DMS153 treated with DMSO at 0.1 percent for 48 hours (cell line): ENCODE measurements at regions not wholly inside any gene's neighbourhood (a gene's known extent, or its start where the extent isn't known, plus 50 kb on each side); places are given as distances from the start of the nearest gene placed in this dataset.
"Not testable (repeated sequence)": the region's sequence is repeated elsewhere in the genome, so short reads cannot be mapped to it uniquely, and the experiment has no call there.

ENCODE experiments used
- DNase-seq: peaks from one replicate; lab custom pipeline; 2025; ENCODE audit not compliant: unreplicated experiment; lab: John Stamatoyannopoulos, UW

- no peak for DNase-seq
Measured at GRCh38 chr18:55982992-55983391, 395.0 kb upstream of the TCF4 start.

DNA sequence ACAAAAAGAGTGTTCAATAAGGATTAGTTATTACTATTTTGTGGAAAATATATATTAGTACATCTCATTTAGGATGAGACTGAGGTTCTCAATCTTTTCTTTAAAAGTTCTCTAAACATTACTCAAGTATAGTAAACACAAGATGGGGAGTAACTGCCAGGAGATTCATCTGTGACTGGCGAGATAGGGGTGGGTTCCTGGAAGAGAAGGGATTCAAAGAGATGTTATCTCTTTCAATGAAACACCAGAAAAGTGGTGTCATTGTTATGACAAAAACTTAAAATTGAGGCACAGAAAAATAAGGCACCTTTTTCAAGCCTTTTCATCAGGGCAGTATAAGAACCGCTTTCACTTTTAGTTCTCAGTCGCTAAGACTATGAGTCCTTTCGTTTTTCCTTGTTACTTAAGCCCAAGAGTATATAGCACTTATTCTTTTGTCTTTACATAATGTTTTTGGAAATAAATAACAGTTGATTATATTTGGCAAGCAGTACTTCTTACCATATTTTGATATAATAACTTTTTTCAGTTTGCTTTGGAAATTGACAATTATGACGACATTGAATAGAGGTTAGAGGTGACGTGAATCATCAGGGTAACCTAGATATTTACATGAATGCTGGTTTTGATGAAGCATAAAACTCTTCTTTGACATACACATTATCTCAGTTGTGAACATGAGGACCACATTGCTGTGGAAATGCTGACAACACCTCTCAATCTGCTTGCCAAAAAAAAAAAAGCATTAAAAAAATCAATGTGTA lies 393.9 kb upstream of the TCF4 start:
- DNase-seq: no peak

- no peak for DNase-seq
Measured at GRCh38 chr18:55974521-55974920, 386.5 kb upstream of the TCF4 start.

DNA sequence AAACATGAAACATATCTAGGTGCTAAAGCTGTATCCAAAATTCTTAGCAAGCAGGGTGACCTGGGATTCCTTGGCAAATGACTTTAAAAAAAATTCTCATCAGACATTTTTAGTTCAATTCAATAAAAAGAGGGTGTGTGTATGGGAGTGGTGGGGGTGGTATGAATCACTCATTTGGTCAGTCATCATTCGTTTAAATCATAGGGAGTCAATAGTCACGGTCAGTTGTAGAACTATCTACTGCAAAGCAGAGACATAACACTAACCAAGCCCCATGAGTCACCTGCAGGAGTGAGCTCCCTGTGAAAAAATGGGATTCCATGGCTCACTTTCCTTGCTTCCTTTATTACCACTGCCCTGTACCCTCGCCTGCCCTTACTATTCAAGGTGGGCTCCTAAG lies 380.6 kb upstream of the TCF4 start:
- no peak for DNase-seq

DNA sequence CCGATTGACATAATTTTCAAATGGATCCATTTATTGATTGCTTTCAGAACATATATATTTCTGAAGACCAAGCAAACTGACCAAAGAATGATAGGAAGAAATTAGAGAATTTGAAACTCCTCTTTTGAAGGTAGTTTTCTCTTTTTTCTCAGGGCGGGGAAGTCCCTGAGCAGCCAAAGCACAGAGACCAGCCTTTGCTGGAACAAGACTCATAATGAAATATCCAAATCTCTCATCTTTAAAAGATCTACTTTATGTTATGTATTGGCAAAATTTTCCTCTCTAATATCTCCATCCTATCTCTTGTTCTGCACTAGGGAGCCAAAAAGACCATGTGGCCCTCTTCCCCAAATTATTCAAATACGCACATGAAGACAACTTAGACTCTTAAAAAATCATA lies 379.0 kb upstream of the TCF4 start:
- no peak for DNase-seq

GRCh38 chr18:55964171-55964570 lies 376.2 kb upstream of the TCF4 start:
- no peak for DNase-seq

DNA sequence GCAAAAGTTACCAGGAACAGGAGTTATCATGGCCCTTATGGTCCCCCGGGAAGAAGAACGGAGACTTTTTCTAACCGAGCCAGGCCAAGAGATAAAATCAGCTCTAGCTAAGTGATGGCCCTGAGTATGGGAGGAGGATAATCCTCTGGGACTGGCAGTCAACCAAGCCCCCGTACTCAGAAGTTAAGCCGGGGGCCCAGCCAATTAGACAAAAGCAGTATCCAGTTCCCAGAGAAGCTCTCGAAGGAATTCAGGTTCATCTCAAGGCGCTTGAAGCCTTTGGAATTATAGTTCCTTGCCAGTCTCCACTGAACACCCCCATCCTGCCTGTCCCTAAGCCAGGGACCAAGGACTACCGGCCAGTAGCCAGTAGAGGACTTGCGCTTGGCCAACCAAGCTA lies 365.3 kb upstream of the TCF4 start:
- no peak for DNase-seq

DNA sequence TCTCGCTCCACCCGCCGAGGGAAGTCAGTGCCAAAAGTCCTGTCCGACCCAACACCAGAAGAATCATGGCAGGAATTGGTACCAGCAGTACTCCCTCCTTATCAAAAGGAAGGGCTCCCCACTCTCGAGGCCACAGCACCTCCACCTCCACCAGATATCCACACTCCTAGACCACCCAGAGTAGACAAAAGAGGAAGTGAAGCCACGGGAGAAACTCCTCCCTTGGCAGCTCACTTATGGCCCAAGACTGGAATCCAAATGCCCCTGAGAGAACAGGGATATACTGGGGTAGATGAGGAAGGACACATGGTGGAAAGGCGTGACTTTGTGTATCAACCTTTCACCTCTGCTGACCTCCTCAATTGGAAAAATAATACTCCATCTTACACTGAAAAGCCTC lies 363.7 kb upstream of the TCF4 start:
- DNase-seq: not testable (repeated sequence)

DNA sequence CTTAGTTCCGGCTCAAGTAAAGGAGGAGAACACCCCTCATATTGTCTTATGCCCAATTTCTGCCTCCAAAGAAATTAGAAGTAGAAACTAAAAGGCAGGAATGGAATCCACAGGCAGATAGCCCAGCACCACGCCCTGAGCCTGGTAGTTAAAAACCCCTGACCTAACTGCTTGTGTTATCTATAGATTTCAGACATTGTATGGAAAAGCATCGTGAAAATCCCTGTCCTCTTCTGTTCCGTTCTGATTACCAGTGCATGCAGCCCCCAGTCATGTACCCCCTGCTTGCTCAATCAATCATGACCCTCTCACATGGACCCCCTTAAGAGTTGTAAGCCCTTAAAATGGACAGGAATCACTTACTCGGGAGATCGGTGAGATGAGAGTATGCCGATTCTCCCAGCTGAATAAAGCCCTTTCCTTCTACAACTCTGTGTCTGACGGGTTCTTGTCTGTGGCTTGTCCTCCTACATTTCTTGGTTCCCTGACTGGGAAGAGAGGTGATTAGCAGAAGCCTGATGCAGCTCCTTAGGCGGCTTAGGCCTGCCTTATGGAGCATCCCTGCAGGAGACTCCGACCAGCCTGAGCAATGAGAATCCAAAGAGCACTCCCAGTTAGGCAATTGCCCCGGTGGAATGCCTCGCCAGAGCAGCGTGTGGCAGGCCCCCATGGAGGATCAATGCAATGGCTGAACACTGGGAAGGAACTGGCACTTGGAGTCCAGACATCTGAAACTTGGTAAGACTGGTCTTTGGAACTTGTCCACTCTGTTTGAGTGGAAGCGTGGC lies 362.6 kb upstream of the TCF4 start:
- DNase-seq: no peak

GRCh38 chr18:55934821-55935220 lies 346.8 kb upstream of the TCF4 start:
- DNase-seq: no peak

DNA sequence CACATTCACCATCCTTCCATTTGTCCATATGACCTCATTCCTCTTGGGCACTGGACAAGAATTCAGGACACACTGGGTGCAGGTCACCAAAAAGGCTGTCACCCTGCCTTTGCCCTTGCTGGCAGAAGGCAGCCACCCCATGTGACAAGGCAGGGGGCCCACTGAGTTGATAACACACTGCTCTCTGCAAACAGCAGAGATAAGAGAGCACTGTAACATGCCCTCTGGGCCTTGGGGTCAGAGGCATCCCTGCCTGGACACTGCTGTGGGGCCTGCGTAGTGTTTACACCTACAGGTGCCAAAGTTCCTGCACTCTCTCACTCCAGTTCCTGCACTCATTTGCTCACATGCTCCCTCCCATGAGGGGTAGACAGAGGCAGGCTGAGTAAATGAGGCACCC lies 344.7 kb upstream of the TCF4 start:
- DNase-seq: no peak

GRCh38 chr18:55927831-55928230 lies 339.8 kb upstream of the TCF4 start:
- no peak for DNase-seq

DNA sequence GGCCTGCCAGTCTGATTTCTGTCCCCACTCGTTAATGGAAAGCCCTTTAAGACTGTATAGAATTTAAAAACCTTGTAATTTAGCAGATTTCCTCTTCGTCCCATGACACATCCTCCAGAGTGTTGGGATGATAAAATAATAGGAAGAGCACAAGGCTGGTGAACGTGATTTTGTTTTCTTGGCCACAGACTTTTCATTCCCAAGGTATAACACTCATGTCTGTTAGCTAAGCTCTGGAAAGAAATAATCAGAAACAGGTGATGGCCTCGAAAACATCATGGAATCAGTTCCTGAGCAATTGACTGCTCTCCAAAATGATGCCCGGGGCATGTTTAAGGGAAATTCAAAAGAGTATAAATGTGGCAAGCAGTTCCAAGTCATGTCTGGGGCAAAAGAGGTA lies 337.8 kb upstream of the TCF4 start:
- DNase-seq: no peak

- no peak for DNase-seq
Measured at GRCh38 chr18:55920063-55920462, 332.1 kb upstream of the TCF4 start.

GRCh38 chr18:55918444-55918843 lies 330.5 kb upstream of the TCF4 start:
- no peak for DNase-seq

GRCh38 chr18:55912919-55913318 lies 324.9 kb upstream of the TCF4 start:
- DNase-seq: no peak

GRCh38 chr18:55912071-55912470 lies 324.1 kb upstream of the TCF4 start:
- DNase-seq: no peak

- no peak for DNase-seq
Measured at GRCh38 chr18:55910296-55910695, 322.3 kb upstream of the TCF4 start.

GRCh38 chr18:55908901-55909366 lies 320.9 kb upstream of the TCF4 start:
- no peak for DNase-seq

DNA sequence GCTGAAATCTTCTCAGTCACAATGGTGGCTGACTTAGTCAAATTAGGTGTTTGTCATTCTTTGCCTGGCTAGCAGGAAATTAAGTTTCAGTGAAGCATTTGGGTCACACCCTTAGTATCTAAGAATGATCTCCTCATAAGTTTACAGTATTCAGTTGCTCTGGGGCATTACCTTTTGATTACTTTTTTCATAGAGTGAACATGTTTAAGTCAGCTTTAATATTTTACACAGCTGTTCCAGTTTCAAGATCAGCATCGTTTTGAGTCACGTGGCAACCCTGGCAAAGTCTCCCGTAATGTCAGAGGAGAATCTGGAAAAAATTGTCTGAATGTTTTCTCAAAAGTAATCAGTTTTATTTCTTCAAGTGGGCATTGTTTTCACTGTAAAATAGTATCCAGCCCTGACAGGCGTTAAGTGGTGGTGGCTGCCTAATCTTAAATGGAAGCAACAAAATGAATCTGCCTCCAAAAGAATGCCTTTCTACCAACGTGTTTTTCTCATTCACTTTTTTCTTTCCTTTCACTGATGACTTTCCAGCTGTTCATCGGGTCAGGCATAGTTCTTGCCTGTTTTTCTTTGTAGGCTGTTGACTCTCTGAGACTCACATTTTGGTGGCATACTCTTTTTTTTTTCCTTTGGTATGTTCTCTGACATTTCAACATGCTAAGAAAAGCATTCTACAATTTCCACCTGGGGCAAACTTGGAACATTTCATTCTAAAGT lies 319.6 kb upstream of the TCF4 start:
- no peak for DNase-seq

GRCh38 chr18:55906536-55906935 lies 318.5 kb upstream of the TCF4 start:
- no peak for DNase-seq

DNA sequence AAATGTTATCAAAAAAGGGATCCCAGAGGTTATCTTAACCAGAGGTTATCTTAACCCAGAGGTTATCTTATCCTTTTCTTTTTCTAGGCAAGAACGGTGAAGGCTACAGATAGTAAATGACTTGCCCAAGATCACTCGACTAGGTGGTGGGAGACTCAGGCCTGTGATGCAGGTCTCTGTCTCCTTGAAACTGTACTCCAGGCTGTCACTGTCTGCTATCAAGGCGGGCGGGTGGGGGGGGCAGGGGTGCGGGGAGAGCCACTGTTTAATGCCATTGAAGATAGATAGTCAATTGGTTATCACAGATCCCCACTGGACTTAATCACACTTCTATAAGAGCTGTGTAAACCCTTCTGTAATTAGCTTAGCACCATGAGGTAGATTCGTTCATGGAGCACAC lies 315.9 kb upstream of the TCF4 start:
- DNase-seq: no peak
